ENCODE measurements at regions not wholly inside any gene's neighbourhood (a gene's known extent, or its start where the extent isn't known, plus 50 kb on each side); places are given as distances from the start of the nearest gene placed in this dataset.

- Histone ChIP-seq H3K79me2 (ENCODE audit: insufficient read depth, low read length) (no peaks in the 10 kb centered on the region), H3K9me3 (ENCODE audit: low read length) (no peaks in the 10 kb centered on the region), H2AFZ (ENCODE audit: low read length) (no peak overlapping the region), H3K36me3 (replicated peaks in 1 of 2; ENCODE audit: control insufficient read depth in 1 of 2, insufficient read depth in 2 of 2, low read length in 2 of 2) (no peaks in the 10 kb centered on the region), H4K20me1 (ENCODE audit: insufficient read depth, low read length) (no peaks in the 10 kb centered on the region), H3K9ac (ENCODE audit: insufficient read depth, low read depth, low read length) (no peak overlapping the region), H3K27me3 (ENCODE audit: control insufficient read depth in 1 of 2, insufficient read depth in 2 of 2, low read length in 2 of 2) (no peaks in the 10 kb centered on the region; a peak in 1 of 5 replicates), H3K4me1 (ENCODE audit: insufficient read depth, low read length) (no peaks in the 10 kb centered on the region), H3K27ac (ENCODE audit: extremely low read length, insufficient read depth, low read length) (no peak overlapping the region), H3K4me2 (ENCODE audit: low read depth, low read length) (no peak overlapping the region), H3K4me3 (replicated peaks in 1 of 3; ENCODE audit: insufficient read depth in 1 of 3, low read depth in 2 of 3, low read length in 3 of 3) (no peak overlapping the region)
- in situ Hi-C loops (cut with HindIII; ENCODE audit: extremely low pct_ligation_motif_present, low pct_unique_long_range_greater_than_20kb) (no loop called here), intact Hi-C loops (cut with micrococcal nuclease; ENCODE audit: unreplicated experiment) (no loop called here)
- CTCF ChIA-PET (ENCODE audit: low intra/inter-chr PET ratio, low total read pairs): no interaction called here
- WGBS (ENCODE audit: low lambda C conversion rate): 36% methylated on average over 8 of the region's 8 CpGs
- TF ChIP-seq MEIS1 (CRISPR knock-in tag; IDR thresholded peaks at IDR 0.05; ENCODE audit: borderline replicate concordance) (no peak), MAFK (conservative IDR thresholded peaks at IDR 0.05 in 1 of 2, IDR thresholded peaks at IDR 0.05 in 1 of 2; ENCODE audit: low read length in 2 of 2) (peak; percentile 16 to 56; a peak in 3 of 4 replicates), ZNF740 (CRISPR knock-in tag; IDR thresholded peaks at IDR 0.05) (no peak)
- FAIRE-seq (no peak), DNase-seq (ENCODE audit: low spot score) (no peak), ATAC-seq (no peak)
- no TSS peak for BruUV-seq (replicated peaks)
- POLR2A ChIA-PET: no interaction called here
Measured at GRCh38 chr7:50178166-50178565, 85.1 kb upstream of the ZPBP start.

DNA sequence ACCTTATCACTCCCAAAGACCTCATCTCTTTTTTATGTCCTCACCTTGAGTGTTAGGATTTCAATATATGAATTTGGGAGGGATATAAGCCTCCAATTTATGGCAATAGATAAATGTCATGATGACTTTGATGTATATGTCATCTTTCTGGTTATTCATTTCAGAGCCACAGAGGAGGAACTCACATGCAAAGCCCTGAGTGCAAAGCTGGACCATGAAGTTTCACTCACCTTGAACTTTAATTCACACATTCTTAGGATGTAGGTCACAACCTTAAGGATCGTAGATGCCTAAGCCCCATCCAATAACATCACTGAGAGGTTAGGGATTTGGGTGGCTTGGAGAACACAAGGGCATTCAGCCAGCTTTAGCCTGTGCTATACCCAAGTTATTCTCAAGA lies 81.9 kb upstream of the ZPBP start:
- Histone ChIP-seq H3K27me3 (ENCODE audit: control insufficient read depth in 1 of 2, insufficient read depth in 2 of 2, low read length in 2 of 2) (no peaks in the 10 kb centered on the region; a peak in 1 of 5 replicates), H3K4me3 (replicated peaks in 1 of 3; ENCODE audit: insufficient read depth in 1 of 3, low read depth in 2 of 3, low read length in 3 of 3) (no peak overlapping the region), H2AFZ (ENCODE audit: low read length) (no peak overlapping the region), H3K36me3 (replicated peaks in 1 of 2; ENCODE audit: control insufficient read depth in 1 of 2, insufficient read depth in 2 of 2, low read length in 2 of 2) (no peaks in the 10 kb centered on the region), H3K27ac (ENCODE audit: extremely low read length, insufficient read depth, low read length) (no peak overlapping the region), H4K20me1 (ENCODE audit: insufficient read depth, low read length) (no peaks in the 10 kb centered on the region), H3K9me3 (ENCODE audit: low read length) (no peaks in the 10 kb centered on the region), H3K4me1 (ENCODE audit: insufficient read depth, low read length) (no peaks in the 10 kb centered on the region), H3K9ac (ENCODE audit: insufficient read depth, low read depth, low read length) (no peak overlapping the region), H3K4me2 (ENCODE audit: low read depth, low read length) (no peak overlapping the region), H3K79me2 (ENCODE audit: insufficient read depth, low read length) (no peaks in the 10 kb centered on the region)
- 0% methylated on average over 1 of the region's 1 CpG for WGBS (ENCODE audit: low lambda C conversion rate)
- ChIA-PET CTCF (ENCODE audit: low intra/inter-chr PET ratio, low total read pairs) (no interaction called here), POLR2A (no interaction called here)
- FAIRE-seq: no peak
- in situ Hi-C loops (cut with HindIII; ENCODE audit: extremely low pct_ligation_motif_present, low pct_unique_long_range_greater_than_20kb): no loop called here
- no peak for DNase-seq (ENCODE audit: low spot score)
- no peak for ATAC-seq
- no TSS peak for BruUV-seq (replicated peaks)
- intact Hi-C loops (cut with micrococcal nuclease; ENCODE audit: unreplicated experiment): no loop called here
- TF ChIP-seq ZNF83 (CRISPR knock-in tag; IDR thresholded peaks at IDR 0.05; ENCODE audit: borderline replicate concordance) (no peak), ARID3A (IDR thresholded peaks at IDR 0.05; ENCODE audit: low read depth, low read length) (no peak), NFYC (CRISPR knock-in tag; IDR thresholded peaks at IDR 0.05) (no peak), ZNF136 (CRISPR knock-in tag; IDR thresholded peaks at IDR 0.05; ENCODE audit: low read depth) (no peak), ZFP41 (CRISPR knock-in tag; IDR thresholded peaks at IDR 0.05; ENCODE audit: borderline replicate concordance) (no peak), RELA (CRISPR knock-in tag; IDR thresholded peaks at IDR 0.05) (no peak), UBTF (CRISPR knock-in tag; IDR thresholded peaks at IDR 0.05) (no peak), ZNF746 (CRISPR knock-in tag; IDR thresholded peaks at IDR 0.05) (no peak)
- TF ChIP-seq, protein P1, sequence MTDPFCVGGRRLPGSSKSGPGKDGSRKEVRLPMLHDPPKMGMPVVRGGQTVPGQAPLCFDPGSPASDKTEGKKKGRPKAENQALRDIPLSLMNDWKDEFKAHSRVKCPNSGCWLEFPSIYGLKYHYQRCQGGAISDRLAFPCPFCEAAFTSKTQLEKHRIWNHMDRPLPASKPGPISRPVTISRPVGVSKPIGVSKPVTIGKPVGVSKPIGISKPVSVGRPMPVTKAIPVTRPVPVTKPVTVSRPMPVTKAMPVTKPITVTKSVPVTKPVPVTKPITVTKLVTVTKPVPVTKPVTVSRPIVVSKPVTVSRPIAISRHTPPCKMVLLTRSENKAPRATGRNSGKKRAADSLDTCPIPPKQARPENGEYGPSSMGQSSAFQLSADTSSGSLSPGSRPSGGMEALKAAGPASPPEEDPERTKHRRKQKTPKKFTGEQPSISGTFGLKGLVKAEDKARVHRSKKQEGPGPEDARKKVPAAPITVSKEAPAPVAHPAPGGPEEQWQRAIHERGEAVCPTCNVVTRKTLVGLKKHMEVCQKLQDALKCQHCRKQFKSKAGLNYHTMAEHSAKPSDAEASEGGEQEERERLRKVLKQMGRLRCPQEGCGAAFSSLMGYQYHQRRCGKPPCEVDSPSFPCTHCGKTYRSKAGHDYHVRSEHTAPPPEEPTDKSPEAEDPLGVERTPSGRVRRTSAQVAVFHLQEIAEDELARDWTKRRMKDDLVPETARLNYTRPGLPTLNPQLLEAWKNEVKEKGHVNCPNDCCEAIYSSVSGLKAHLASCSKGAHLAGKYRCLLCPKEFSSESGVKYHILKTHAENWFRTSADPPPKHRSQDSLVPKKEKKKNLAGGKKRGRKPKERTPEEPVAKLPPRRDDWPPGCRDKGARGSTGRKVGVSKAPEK (CRISPR knock-in tag; IDR thresholded peaks at IDR 0.05; ENCODE audit: borderline replicate concordance): no peak
